ENCODE measurements at regions not wholly inside any gene's neighbourhood (a gene's known extent, or its start where the extent isn't known, plus 50 kb on each side); places are given as distances from the start of the nearest gene placed in this dataset.

DNA sequence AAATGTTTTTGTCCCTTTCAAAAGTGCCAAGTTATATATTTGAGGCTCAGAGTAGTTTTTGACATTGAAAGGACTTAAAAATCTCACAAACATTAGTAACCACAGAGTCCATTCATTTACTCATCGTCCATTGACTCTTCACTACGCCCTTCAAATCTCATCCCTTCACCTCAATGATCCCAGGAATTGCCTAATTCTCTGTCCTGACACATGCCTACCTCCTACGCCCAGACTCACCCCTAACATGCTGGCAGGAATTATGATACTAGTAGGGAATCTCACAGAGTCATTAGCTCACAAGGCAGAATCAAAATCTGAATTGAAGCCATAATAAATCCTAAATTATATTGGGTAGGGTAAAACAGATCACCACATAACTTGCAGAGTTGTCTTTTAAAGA lies 410.1 kb downstream of the RAP2B start:
- TF ChIP-seq EZH2 (IDR thresholded peaks at IDR 0.05; ENCODE audit: borderline replicate concordance, low read depth, low read length, severe bottlenecking): no peak
- TF ChIP-seq, protein P1, sequence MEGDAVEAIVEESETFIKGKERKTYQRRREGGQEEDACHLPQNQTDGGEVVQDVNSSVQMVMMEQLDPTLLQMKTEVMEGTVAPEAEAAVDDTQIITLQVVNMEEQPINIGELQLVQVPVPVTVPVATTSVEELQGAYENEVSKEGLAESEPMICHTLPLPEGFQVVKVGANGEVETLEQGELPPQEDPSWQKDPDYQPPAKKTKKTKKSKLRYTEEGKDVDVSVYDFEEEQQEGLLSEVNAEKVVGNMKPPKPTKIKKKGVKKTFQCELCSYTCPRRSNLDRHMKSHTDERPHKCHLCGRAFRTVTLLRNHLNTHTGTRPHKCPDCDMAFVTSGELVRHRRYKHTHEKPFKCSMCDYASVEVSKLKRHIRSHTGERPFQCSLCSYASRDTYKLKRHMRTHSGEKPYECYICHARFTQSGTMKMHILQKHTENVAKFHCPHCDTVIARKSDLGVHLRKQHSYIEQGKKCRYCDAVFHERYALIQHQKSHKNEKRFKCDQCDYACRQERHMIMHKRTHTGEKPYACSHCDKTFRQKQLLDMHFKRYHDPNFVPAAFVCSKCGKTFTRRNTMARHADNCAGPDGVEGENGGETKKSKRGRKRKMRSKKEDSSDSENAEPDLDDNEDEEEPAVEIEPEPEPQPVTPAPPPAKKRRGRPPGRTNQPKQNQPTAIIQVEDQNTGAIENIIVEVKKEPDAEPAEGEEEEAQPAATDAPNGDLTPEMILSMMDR (IDR thresholded peaks at IDR 0.05; ENCODE audit: borderline replicate concordance, extremely low read depth, low read length, poor library complexity, severe bottlenecking): no peak
